HG03354 (cell line): ENCODE measurements at regions not wholly inside any gene's neighbourhood (a gene's known extent, or its start where the extent isn't known, plus 50 kb on each side); places are given as distances from the start of the nearest gene placed in this dataset.

Experiments
- ATAC-seq: cut with Tn5 transposase; IDR thresholded peaks from one replicate; pipeline ENCODE4 v1.9.1; 2021; ENCODE audit warnings: mild to moderate bottlenecking; ENCODE audit not compliant: unreplicated experiment, poor library complexity, severe bottlenecking

GRCh38 chr6:82570083-82570482, 206.5 kb downstream of the TPBG start:
- no peak for ATAC-seq

GRCh38 chr6:82571455-82571854, 207.8 kb downstream of the TPBG start:
- ATAC-seq: no peak

DNA sequence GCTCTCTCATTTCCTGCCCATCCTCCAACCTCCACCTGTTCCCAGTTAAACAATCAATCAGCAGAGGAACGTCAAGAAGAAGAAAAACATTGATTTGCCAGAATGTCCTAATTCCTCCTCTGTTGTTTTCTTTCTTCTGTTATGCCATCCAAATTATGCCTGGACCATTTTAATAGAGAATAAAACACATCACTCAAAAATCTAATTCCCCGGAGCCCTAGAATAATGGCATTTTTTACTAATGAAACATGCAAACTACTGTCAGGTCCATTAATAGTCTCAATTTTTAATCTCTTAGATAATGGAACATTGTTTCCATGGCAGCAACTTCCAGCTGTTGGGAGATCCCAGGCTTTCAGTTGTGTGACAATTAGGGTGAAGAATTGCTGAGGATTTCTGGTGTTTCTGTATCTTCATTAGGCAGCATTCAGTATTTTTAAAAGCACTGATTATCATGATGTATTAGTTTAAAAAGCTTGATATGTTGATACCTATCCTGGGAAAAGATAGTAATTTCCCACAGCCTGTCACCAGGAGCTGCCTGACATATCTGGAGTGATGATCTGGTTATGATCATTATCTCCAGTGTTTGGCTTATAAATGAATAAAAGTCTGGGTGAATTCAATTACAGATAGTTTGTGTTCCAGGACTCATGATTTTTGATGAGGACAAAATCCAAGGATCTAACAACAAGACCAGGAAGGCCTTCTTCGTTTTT, 209.8 kb downstream of the TPBG start:
- ATAC-seq: no peak

DNA sequence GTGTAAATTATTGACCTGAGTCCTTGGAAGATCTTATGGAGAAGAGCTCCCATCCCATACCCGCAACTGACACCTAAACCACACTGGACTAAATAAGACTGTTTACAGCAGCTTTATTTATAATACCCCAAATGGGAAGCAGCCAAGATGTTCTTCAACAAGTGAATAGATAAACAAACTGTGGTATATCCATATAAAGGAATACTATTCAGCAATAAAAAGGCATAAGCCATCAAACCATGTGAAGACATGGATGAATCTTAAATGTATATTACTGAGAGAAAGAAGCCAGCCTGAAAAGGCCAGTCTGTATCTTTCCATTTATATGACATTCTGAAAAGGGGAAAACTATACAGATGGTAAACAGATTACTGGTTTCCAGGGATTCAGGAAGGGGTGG, 212.7 kb downstream of the TPBG start:
- ATAC-seq: no peak

DNA sequence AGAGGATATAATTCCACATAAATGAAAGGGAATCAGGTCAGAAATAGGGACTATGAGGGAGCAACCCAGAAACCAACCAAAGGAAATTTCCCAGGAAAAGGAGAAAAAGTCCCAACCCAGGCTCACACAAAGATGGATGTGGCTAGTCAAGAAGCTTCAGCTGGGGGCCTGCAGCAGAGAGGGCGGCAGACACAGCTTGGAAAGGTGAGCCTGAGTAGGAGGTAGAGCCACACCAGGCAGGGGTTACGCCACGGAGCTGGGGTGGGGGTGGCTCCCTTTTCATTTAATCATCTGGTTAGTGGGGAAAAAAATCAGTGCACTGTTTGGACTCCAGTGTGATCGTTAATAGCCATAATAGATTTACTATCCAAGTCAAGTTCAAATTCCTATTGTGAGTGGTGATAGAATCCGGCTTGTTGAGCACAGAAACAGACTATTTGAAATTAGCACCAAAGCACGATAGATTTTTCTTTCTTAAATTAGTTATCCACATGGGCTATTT, 220.6 kb downstream of the TPBG start:
- no peak for ATAC-seq

DNA sequence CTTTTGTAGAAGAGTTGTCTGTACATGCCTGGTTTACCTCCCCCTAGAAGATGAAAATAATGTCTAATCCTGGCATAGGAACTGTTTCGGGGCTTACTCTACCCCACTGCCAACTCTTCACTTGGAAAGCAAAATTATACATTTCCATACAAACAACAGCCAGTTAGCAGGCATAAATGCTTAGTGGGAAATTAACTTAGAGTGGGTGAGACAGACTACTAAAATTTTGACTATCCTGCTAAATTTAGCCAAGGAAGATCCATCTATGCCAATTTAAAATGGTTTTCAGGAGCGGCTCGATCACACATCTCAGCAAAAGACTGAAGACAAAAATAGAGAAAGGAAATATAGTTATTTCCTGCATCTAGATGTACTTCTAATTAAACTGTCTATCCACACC, 221.2 kb downstream of the TPBG start:
- no peak for ATAC-seq

- ATAC-seq: no peak
These were observed 224.4 kb downstream of the TPBG start for GRCh38 chr6:82588020-82588419.

GRCh38 chr6:82588859-82589412, 225.3 kb downstream of the TPBG start:
- ATAC-seq: no peak

DNA sequence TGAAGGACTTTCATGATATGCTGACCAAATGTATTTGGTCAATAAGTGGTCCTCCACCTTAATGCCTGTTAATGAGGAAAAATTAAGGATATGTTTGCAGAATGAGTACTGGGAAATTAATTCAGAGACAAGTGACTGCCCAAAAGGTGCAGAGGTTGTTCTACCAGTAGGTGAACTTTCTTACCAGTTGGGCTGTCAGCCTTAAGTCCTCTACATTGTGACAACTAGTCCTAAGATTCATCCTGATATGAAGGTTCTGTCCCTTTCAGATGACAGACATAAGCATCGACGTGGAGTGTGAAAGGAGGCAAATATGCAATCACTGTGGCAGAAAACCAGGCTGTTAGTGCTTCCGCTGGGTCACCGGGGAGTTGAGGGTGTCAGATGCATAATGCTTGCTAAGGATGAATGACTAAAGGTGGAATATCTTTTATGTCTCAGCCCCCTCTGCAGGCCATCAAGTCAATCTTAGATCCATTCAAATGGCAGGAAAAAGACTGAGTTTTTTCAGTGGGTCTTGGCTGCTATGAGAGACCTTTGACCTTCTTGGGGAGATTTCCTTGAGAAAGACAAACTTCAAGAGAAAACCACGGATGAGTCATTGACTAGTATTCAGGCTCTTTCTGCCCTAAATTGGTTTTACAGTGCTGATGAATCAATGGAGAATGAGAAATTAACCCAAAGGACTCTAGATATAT, 226.0 kb downstream of the TPBG start:
- peak; percentile 83 for ATAC-seq

- ATAC-seq: no peak
These were observed 233.6 kb downstream of the TPBG start for GRCh38 chr6:82597201-82597600.

- no peak for ATAC-seq
These were observed 239.2 kb downstream of the TPBG start for GRCh38 chr6:82602776-82603175.

GRCh38 chr6:82603871-82604270, 240.3 kb downstream of the TPBG start:
- no peak for ATAC-seq

GRCh38 chr6:82607998-82608725, 244.5 kb downstream of the TPBG start:
- no peak for ATAC-seq

DNA sequence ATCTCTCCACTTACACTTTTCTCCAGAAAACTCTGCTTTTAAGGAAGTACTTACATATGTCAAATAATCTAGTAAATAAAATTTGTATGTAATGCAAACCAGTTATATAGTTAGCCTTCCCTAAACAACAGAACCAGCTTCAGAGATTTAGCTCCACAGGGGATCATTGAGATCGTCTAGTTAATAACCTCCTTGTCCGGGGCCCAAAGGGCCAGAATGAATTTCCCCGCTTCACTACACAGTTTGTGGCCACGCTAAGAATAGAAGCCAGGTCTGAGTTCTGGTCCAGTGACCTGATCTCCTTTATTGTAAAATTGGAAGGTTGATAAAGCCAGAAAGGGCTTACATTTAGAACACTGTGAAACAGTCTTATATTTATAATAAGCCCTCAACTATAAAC, 245.2 kb downstream of the TPBG start:
- ATAC-seq: no peak

GRCh38 chr6:82611751-82612150, 248.1 kb downstream of the TPBG start:
- ATAC-seq: no peak

DNA sequence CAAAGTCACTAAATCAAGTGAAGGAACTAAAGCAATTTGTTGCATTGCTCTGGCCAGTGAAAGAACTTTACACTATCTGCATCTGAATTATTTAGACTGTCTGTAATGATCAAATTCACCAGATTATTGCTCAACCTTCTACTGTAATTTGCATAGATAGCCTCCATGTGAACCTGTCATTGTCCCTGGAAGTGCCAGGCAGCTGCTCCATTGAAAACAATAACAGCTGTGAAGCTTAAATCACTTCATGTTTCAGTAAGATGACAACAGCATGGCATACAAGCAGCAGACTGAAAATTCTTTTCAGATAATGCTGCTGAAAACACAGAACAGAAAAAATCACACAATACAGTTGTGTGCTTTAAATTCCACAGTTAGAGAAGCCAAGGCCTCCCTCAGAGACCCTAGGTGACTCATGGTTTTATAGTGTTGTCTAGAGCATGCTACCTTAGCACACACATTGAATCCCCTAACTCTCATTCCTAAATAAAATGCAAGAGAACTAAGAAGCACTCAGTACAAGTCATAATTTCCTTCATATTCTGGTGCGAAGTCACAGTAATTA, 248.9 kb downstream of the TPBG start:
- ATAC-seq: no peak

GRCh38 chr6:82614518-82614917, 250.9 kb downstream of the TPBG start:
- ATAC-seq: no peak

DNA sequence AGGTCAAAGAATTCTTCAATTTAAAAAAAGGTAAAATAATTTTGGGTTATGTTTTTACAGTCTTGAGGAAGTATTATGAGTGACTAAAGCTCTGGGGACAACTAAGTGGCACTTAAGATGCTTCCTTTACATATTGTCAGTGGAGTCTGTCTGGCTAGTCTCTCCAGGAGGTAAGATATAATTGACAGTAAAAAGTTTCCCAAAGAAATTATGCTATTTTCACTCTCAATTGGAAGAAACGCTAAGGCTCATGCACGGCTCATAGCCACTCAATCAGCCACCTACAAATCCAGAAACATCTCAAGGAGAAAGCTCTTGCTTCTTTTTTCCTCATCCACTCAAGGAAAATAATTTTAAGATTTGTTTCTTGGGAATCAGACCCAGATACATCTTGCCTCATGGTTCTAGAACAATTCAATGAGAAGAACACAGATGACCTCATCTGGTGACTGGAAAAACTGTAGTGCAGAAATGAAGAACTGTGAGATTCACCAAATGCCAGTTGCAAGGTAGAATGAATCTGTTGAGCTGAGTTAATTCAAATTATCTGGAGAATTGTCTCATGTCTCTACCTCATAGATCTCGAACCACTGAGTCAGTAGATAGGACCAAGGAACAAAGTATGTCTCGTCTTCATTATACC, 252.9 kb downstream of the TPBG start:
- ATAC-seq: no peak

- no peak for ATAC-seq
These were observed 254.0 kb downstream of the TPBG start for GRCh38 chr6:82617648-82618047.

GRCh38 chr6:82619573-82619972, 256.0 kb downstream of the TPBG start:
- no peak for ATAC-seq
